ENCODE measurements at regions not wholly inside any gene's neighbourhood (a gene's known extent, or its start where the extent isn't known, plus 50 kb on each side); places are given as distances from the start of the nearest gene placed in this dataset.

- no peak for DNase-seq (ENCODE audit: low spot score)
Observed at GRCh38 chr6:24031496-24031895, 94.5 kb upstream of the NRSN1 start.

- DNase-seq (ENCODE audit: low spot score): no peak
Observed at GRCh38 chr6:24032896-24033688, 92.9 kb upstream of the NRSN1 start.

GRCh38 chr6:24043848-24044247 is 82.2 kb upstream of the NRSN1 start:
- DNase-seq (ENCODE audit: low spot score): no peak

GRCh38 chr6:24051942-24052589 is 73.9 kb upstream of the NRSN1 start:
- no peak for DNase-seq (ENCODE audit: low spot score)

GRCh38 chr6:24052590-24052961 is 73.4 kb upstream of the NRSN1 start:
- DNase-seq (ENCODE audit: low spot score): no peak

GRCh38 chr6:24053057-24053456 is 73.0 kb upstream of the NRSN1 start:
- no peak for DNase-seq (ENCODE audit: low spot score)

GRCh38 chr6:24054388-24054787 is 71.6 kb upstream of the NRSN1 start:
- DNase-seq (ENCODE audit: low spot score): no peak

- no peak for DNase-seq (ENCODE audit: low spot score)
Observed at GRCh38 chr6:24056567-24056966, 69.4 kb upstream of the NRSN1 start.

GRCh38 chr6:24057030-24057429 is 69.0 kb upstream of the NRSN1 start:
- DNase-seq (ENCODE audit: low spot score): no peak

GRCh38 chr6:24060982-24061754 is 64.8 kb upstream of the NRSN1 start:
- no peak for DNase-seq (ENCODE audit: low spot score)

- DNase-seq (ENCODE audit: low spot score): peak; percentile 1
Observed at GRCh38 chr6:24064106-24064505, 61.9 kb upstream of the NRSN1 start.

- DNase-seq (ENCODE audit: low spot score): no peak
Observed at GRCh38 chr6:24064832-24065231, 61.2 kb upstream of the NRSN1 start.

GRCh38 chr6:24069526-24069925 is 56.5 kb upstream of the NRSN1 start:
- DNase-seq (ENCODE audit: low spot score): no peak

GRCh38 chr6:24072038-24072746 is 53.8 kb upstream of the NRSN1 start:
- no peak for DNase-seq (ENCODE audit: low spot score)

- no peak for DNase-seq (ENCODE audit: low spot score)
Observed at GRCh38 chr6:24076011-24076410, 50.0 kb upstream of the NRSN1 start.
